B cell (primary cell): ENCODE measurements at regions not wholly inside any gene's neighbourhood (a gene's known extent, or its start where the extent isn't known, plus 50 kb on each side); places are given as distances from the start of the nearest gene placed in this dataset.

Source experiments
- CTCF ChIP-seq: fragments of 200-600 bp; IDR thresholded peaks from one replicate; pipeline ENCODE4 v1.8.0; 2022; ENCODE audit warnings: antibody characterized with exemption, mild to moderate bottlenecking
- EZH2 ChIP-seq: IDR thresholded peaks from 2 replicates; pipeline ENCODE4 v1.6.1; 2012; ENCODE audit warnings: borderline replicate concordance, low read depth, mild to moderate bottlenecking, moderate library complexity, low read length; ENCODE audit not compliant: insufficient read depth, poor library complexity, severe bottlenecking

- TF ChIP-seq CTCF, result no peak
- no peak for TF ChIP-seq EZH2
These were observed 109.1 kb upstream of the DNAJC10 start for GRCh38 chr2:182606728-182607681.
